C1 segment of cervical spinal cord (tissue), 14 donors: ENCODE measurements at regions not wholly inside any gene's neighbourhood (a gene's known extent, or its start where the extent isn't known, plus 50 kb on each side); places are given as distances from the start of the nearest gene placed in this dataset.
A peak's percentile ranks its signal among the peaks of the same experiment; 100 is the strongest.

Experiments used
- DNase-seq, 14 donors: peaks; one replicate each; lab custom pipeline; 2025; lab: John Stamatoyannopoulos, UW

GRCh38 chr1:37315371-37315846 is 159.0 kb upstream of the ZC3H12A start:
- no peak for DNase-seq

GRCh38 chr1:37317870-37318467 is 156.4 kb upstream of the ZC3H12A start:
- DNase-seq, result no peak

GRCh38 chr1:37318490-37318889 is 155.9 kb upstream of the ZC3H12A start:
- no peak for DNase-seq

GRCh38 chr1:37319284-37319683 is 155.1 kb upstream of the ZC3H12A start:
- DNase-seq, result no peak

GRCh38 chr1:37323486-37324377 is 150.6 kb upstream of the ZC3H12A start:
- DNase-seq, result no peak

- peak in 10 of 14 donors; percentile 18 to 74 (median 44) for DNase-seq
Observed at GRCh38 chr1:37325010-37325409, 149.4 kb upstream of the ZC3H12A start.

GRCh38 chr1:37325509-37326437 is 148.6 kb upstream of the ZC3H12A start:
- DNase-seq, result no peak

- DNase-seq, result no peak
Observed at GRCh38 chr1:37332126-37332525, 142.3 kb upstream of the ZC3H12A start.

GRCh38 chr1:37338658-37339057 is 135.7 kb upstream of the ZC3H12A start:
- peak in 11 of 14 donors; percentile 2 to 77 (median 47) for DNase-seq

- no peak for DNase-seq
Observed at GRCh38 chr1:37342736-37343135, 131.6 kb upstream of the ZC3H12A start.

- no peak for DNase-seq
Observed at GRCh38 chr1:37347104-37347649, 127.2 kb upstream of the ZC3H12A start.

- DNase-seq, result no peak
Observed at GRCh38 chr1:37353871-37354270, 120.5 kb upstream of the ZC3H12A start.

GRCh38 chr1:37354876-37355650 is 119.3 kb upstream of the ZC3H12A start:
- no peak for DNase-seq

GRCh38 chr1:37358992-37359391 is 115.4 kb upstream of the ZC3H12A start:
- no peak for DNase-seq

- no peak for DNase-seq
Observed at GRCh38 chr1:37360011-37360410, 114.4 kb upstream of the ZC3H12A start.

- DNase-seq, result no peak
Observed at GRCh38 chr1:37362594-37363385, 111.6 kb upstream of the ZC3H12A start.

GRCh38 chr1:37363535-37363934 is 110.8 kb upstream of the ZC3H12A start:
- no peak for DNase-seq

GRCh38 chr1:37368665-37369315 is 105.6 kb upstream of the ZC3H12A start:
- DNase-seq, result peak in 1 of 14 donors; percentile 3

- DNase-seq, result no peak
Observed at GRCh38 chr1:37372302-37372701, 102.1 kb upstream of the ZC3H12A start.
